GM23338 (cell line): ENCODE measurements at regions not wholly inside any gene's neighbourhood (a gene's known extent, or its start where the extent isn't known, plus 50 kb on each side); places are given as distances from the start of the nearest gene placed in this dataset.
A peak's percentile ranks its signal among the peaks of the same experiment; 100 is the strongest.

Experiments
- ATAC-seq: fragments of 200-7000 bp; cut with Tn5 transposase; 3 replicates; pipeline ENCODE4 v1.9.1; 2020
- DNase-seq: peaks from one replicate; pipeline ENCODE4 v3.0.0-alpha.2; 2015; ENCODE audit warnings: low spot score
- H2AFZ ChIP-seq: fragments of 200-600 bp; sonication (generic); 2 replicates; pipeline ENCODE4 v1.8.0; 2016; ENCODE audit warnings: antibody characterized with exemption, mild to moderate bottlenecking, moderate library complexity
- H3F3A ChIP-seq: fragments of 200-600 bp; sonication (generic); replicated peaks from 2 replicates; pipeline ENCODE4 v1.8.0; 2017; ENCODE audit warnings: antibody characterized with exemption, mixed run types, low read depth
- H3K27ac ChIP-seq: fragments of 200-600 bp; sonication (generic); 2 replicates; pipeline ENCODE4 v1.6.1; 2016; ENCODE audit warnings: low read depth
- H3K27me3 ChIP-seq: fragments of 200-600 bp; sonication (generic); 2 replicates; pipeline ENCODE4 v1.8.0; 2016; ENCODE audit warnings: mild to moderate bottlenecking, mixed run types, moderate library complexity; ENCODE audit not compliant: insufficient read depth
- H3K36me3 ChIP-seq: fragments of 200-600 bp; sonication (generic); 2 replicates; pipeline ENCODE4 v1.8.0; 2016; ENCODE audit warnings: mild to moderate bottlenecking; ENCODE audit not compliant: insufficient read depth
- H3K4me1 ChIP-seq: fragments of 200-600 bp; sonication (generic); 2 replicates; pipeline ENCODE4 v1.8.0; 2016; ENCODE audit warnings: mild to moderate bottlenecking, moderate library complexity; ENCODE audit not compliant: insufficient read depth
- H3K4me2 ChIP-seq: fragments of 200-600 bp; sonication (generic); 2 replicates; pipeline ENCODE4 v1.7.1; 2017; ENCODE audit warnings: mixed run types
- H3K4me3 ChIP-seq: fragments of 200-600 bp; sonication (generic); 2 replicates; pipeline ENCODE4 v1.6.1; 2016; ENCODE audit warnings: mixed run types
- H3K79me2 ChIP-seq: fragments of 200-600 bp; sonication (generic); replicated peaks from 2 replicates; pipeline ENCODE4 v1.8.0; 2017; ENCODE audit warnings: mild to moderate bottlenecking; ENCODE audit not compliant: insufficient read depth
- H3K9me2 ChIP-seq: fragments of 200-600 bp; sonication (generic); 2 replicates; pipeline ENCODE4 v1.8.0; 2017; ENCODE audit not compliant: insufficient read depth
- H4K20me1 ChIP-seq: fragments of 200-600 bp; sonication (generic); replicated peaks from 2 replicates; pipeline ENCODE4 v1.8.0; 2017; ENCODE audit warnings: mild to moderate bottlenecking; ENCODE audit not compliant: insufficient read depth
- H3K27ac Mint-ChIP-seq: 2 replicates; pipeline ENCODE4 v1.8.0; 2020; ENCODE audit warnings: inconsistent platforms, mild to moderate bottlenecking, moderate library complexity, mixed read lengths
- H3K27me3 Mint-ChIP-seq: 3 replicates; pipeline ENCODE4 v1.8.0; 2022; ENCODE audit warnings: low read depth, mild to moderate bottlenecking, moderate library complexity, mixed read lengths, inconsistent platforms; ENCODE audit not compliant: insufficient read depth, poor library complexity
- H3K36me3 Mint-ChIP-seq: 3 replicates; pipeline ENCODE4 v1.8.0; 2021; ENCODE audit warnings: low read depth, mild to moderate bottlenecking, inconsistent platforms, moderate library complexity, mixed read lengths
- H3K4me1 Mint-ChIP-seq: 3 replicates; pipeline ENCODE4 v1.8.0; 2020; ENCODE audit warnings: mild to moderate bottlenecking, inconsistent platforms, mixed read lengths
- H3K4me3 Mint-ChIP-seq: 3 replicates; pipeline ENCODE4 v1.8.0; 2021; ENCODE audit warnings: moderate library complexity, mild to moderate bottlenecking, inconsistent platforms, mixed read lengths
- H3K9me3 Mint-ChIP-seq: 3 replicates; pipeline ENCODE4 v1.8.0; 2020; ENCODE audit warnings: moderate library complexity, mild to moderate bottlenecking, inconsistent platforms, mixed read lengths
- CREB1 ChIP-seq: fragments of 250-450 bp; sonication (Bioruptor Pico); IDR thresholded peaks from 2 replicates; pipeline ENCODE4 v1.5.0; 2020; ENCODE audit warnings: low read depth, mild to moderate bottlenecking, moderate library complexity
- ETS1 ChIP-seq: IDR thresholded peaks from 2 replicates; pipeline ENCODE4 v1.6.1; 2016; ENCODE audit warnings: antibody characterized with exemption
- EZH2 ChIP-seq: fragments of 200-600 bp; sonication (generic); IDR thresholded peaks from one replicate; pipeline ENCODE4 v1.8.0; 2017; ENCODE audit warnings: antibody characterized with exemption, mild to moderate bottlenecking, low read depth; ENCODE audit not compliant: unreplicated experiment
- EZH2phosphoT487 ChIP-seq: fragments of 200-600 bp; sonication (generic); IDR thresholded peaks from one replicate; pipeline ENCODE4 v1.8.1; 2018; ENCODE audit warnings: antibody characterized with exemption; ENCODE audit not compliant: unreplicated experiment
- JUNB ChIP-seq: IDR thresholded peaks from one replicate; pipeline ENCODE4 v1.6.1; 2016; ENCODE audit warnings: antibody characterized with exemption; ENCODE audit not compliant: unreplicated experiment
- NANOG ChIP-seq: IDR thresholded peaks from 2 replicates; pipeline ENCODE4 v1.6.1; 2016; ENCODE audit warnings: antibody characterized with exemption, borderline replicate concordance
- POLR2AphosphoS5 ChIP-seq: IDR thresholded peaks from 2 replicates; pipeline ENCODE4 v1.6.1; 2016; ENCODE audit warnings: antibody characterized with exemption, low read depth
- STAT1 ChIP-seq: IDR thresholded peaks from one replicate; pipeline ENCODE4 v1.6.1; 2016; ENCODE audit warnings: antibody characterized with exemption; ENCODE audit not compliant: unreplicated experiment
- ZNF114 ChIP-seq: fragments of 250-450 bp; sonication (Bioruptor Pico); IDR thresholded peaks from 2 replicates; pipeline ENCODE4 v1.5.0; 2020; ENCODE audit warnings: mild to moderate bottlenecking, moderate library complexity
- ZNF331 ChIP-seq: fragments of 250-450 bp; sonication (Bioruptor Pico); IDR thresholded peaks from 2 replicates; pipeline ENCODE4 v1.5.0; 2020; ENCODE audit warnings: low read depth, mild to moderate bottlenecking, moderate library complexity
- TF ChIP-seq, protein P1 (sequence below), 2 experiments: fragments of 200-600 bp in 1 of 2; sonication (generic) in 1 of 2; conservative IDR thresholded peaks; 2 replicates each; pipeline versions ENCODE4 v1.5.1 to v1.6.1; 2016 to 2017; ENCODE audit warnings: antibody characterized with exemption in 2 of 2, low read depth in 2 of 2, mild to moderate bottlenecking in 2 of 2, moderate library complexity in 1 of 2
- TF ChIP-seq, protein P2 (sequence below): IDR thresholded peaks from one replicate; pipeline ENCODE4 v1.6.1; 2018; ENCODE audit warnings: antibody characterized with exemption; ENCODE audit not compliant: unreplicated experiment
- TF ChIP-seq, protein P3 (sequence below): fragments of 250-450 bp; sonication (Bioruptor Pico); IDR thresholded peaks from 2 replicates; pipeline ENCODE4 v1.5.0; 2020; ENCODE audit warnings: mild to moderate bottlenecking, moderate library complexity

DNA sequence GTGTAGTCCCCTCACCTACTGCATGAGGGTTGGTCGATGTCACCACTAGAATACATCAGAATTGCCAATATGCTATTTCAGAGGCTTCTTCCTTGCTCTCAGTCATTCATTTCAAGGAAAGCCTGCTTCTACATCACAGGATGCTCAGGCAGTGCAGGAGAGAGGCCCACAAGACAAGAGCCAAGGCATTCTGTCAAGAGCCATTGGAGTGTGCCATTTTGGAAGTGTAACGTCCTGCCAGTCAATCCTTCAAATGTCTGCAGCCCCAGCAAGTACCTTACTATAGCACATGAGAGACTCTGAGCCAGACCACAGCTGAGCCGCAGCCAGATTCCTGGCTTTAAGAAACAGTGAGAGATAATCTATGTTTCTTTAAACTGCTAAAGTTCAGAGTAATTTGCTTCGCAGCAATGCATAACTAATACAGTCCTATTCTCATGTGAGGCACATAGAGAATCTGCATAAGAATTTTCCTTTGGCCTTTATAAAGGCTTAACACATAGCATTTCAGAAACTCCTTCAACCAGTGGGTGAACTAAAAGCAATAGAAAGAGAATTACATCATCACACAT is 166.5 kb upstream of the GNAI1 start:
- Histone ChIP-seq H3F3A (no peaks in the 10 kb centered on the region), H3K9me2 (peaks cover 4% of the 10 kb centered on the region; the same call in 1 of the 2 replicates), H4K20me1 (no peaks in the 10 kb centered on the region), H3K79me2 (no peaks in the 10 kb centered on the region), H3K4me2 (no peak overlapping the region), H3K4me1 (peaks cover 6% of the 10 kb centered on the region; the same call in 1 of the 2 replicates), H3K4me3 (no peak overlapping the region), H3K27ac (peak overlapping the region; percentile 35; the same call in 1 of the 2 replicates), H3K27me3 (no peaks in the 10 kb centered on the region), H2AFZ (no peak overlapping the region), H3K36me3 (no peaks in the 10 kb centered on the region)
- no peak overlapping the region for H3K4me3 Mint-ChIP-seq
- H3K27ac Mint-ChIP-seq: peak overlapping the region; percentile 74; the same call in 1 of the 2 replicates
- no peaks in the 10 kb centered on the region for H3K36me3 Mint-ChIP-seq
- H3K4me1 Mint-ChIP-seq: peaks cover 10% of the 10 kb centered on the region; the same call in 2 of the 3 replicates
- H3K27me3 Mint-ChIP-seq: no peaks in the 10 kb centered on the region
- TF ChIP-seq ZNF331 (CRISPR knock-in tag) (no peak), JUNB (no peak), POLR2AphosphoS5 (no peak), NANOG (no peak), STAT1 (no peak), EZH2phosphoT487 (no peak), ETS1 (no peak), CREB1 (CRISPR knock-in tag) (no peak), EZH2 (no peak), ZNF114 (CRISPR knock-in tag) (no peak)
- TF ChIP-seq, protein P1, sequence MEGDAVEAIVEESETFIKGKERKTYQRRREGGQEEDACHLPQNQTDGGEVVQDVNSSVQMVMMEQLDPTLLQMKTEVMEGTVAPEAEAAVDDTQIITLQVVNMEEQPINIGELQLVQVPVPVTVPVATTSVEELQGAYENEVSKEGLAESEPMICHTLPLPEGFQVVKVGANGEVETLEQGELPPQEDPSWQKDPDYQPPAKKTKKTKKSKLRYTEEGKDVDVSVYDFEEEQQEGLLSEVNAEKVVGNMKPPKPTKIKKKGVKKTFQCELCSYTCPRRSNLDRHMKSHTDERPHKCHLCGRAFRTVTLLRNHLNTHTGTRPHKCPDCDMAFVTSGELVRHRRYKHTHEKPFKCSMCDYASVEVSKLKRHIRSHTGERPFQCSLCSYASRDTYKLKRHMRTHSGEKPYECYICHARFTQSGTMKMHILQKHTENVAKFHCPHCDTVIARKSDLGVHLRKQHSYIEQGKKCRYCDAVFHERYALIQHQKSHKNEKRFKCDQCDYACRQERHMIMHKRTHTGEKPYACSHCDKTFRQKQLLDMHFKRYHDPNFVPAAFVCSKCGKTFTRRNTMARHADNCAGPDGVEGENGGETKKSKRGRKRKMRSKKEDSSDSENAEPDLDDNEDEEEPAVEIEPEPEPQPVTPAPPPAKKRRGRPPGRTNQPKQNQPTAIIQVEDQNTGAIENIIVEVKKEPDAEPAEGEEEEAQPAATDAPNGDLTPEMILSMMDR (conservative IDR thresholded peaks at IDR 0.05; ENCODE audit: low read depth in 2 of 2): no peak
- TF ChIP-seq, protein P2, sequence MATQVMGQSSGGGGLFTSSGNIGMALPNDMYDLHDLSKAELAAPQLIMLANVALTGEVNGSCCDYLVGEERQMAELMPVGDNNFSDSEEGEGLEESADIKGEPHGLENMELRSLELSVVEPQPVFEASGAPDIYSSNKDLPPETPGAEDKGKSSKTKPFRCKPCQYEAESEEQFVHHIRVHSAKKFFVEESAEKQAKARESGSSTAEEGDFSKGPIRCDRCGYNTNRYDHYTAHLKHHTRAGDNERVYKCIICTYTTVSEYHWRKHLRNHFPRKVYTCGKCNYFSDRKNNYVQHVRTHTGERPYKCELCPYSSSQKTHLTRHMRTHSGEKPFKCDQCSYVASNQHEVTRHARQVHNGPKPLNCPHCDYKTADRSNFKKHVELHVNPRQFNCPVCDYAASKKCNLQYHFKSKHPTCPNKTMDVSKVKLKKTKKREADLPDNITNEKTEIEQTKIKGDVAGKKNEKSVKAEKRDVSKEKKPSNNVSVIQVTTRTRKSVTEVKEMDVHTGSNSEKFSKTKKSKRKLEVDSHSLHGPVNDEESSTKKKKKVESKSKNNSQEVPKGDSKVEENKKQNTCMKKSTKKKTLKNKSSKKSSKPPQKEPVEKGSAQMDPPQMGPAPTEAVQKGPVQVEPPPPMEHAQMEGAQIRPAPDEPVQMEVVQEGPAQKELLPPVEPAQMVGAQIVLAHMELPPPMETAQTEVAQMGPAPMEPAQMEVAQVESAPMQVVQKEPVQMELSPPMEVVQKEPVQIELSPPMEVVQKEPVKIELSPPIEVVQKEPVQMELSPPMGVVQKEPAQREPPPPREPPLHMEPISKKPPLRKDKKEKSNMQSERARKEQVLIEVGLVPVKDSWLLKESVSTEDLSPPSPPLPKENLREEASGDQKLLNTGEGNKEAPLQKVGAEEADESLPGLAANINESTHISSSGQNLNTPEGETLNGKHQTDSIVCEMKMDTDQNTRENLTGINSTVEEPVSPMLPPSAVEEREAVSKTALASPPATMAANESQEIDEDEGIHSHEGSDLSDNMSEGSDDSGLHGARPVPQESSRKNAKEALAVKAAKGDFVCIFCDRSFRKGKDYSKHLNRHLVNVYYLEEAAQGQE: no peak
- TF ChIP-seq, protein P3, sequence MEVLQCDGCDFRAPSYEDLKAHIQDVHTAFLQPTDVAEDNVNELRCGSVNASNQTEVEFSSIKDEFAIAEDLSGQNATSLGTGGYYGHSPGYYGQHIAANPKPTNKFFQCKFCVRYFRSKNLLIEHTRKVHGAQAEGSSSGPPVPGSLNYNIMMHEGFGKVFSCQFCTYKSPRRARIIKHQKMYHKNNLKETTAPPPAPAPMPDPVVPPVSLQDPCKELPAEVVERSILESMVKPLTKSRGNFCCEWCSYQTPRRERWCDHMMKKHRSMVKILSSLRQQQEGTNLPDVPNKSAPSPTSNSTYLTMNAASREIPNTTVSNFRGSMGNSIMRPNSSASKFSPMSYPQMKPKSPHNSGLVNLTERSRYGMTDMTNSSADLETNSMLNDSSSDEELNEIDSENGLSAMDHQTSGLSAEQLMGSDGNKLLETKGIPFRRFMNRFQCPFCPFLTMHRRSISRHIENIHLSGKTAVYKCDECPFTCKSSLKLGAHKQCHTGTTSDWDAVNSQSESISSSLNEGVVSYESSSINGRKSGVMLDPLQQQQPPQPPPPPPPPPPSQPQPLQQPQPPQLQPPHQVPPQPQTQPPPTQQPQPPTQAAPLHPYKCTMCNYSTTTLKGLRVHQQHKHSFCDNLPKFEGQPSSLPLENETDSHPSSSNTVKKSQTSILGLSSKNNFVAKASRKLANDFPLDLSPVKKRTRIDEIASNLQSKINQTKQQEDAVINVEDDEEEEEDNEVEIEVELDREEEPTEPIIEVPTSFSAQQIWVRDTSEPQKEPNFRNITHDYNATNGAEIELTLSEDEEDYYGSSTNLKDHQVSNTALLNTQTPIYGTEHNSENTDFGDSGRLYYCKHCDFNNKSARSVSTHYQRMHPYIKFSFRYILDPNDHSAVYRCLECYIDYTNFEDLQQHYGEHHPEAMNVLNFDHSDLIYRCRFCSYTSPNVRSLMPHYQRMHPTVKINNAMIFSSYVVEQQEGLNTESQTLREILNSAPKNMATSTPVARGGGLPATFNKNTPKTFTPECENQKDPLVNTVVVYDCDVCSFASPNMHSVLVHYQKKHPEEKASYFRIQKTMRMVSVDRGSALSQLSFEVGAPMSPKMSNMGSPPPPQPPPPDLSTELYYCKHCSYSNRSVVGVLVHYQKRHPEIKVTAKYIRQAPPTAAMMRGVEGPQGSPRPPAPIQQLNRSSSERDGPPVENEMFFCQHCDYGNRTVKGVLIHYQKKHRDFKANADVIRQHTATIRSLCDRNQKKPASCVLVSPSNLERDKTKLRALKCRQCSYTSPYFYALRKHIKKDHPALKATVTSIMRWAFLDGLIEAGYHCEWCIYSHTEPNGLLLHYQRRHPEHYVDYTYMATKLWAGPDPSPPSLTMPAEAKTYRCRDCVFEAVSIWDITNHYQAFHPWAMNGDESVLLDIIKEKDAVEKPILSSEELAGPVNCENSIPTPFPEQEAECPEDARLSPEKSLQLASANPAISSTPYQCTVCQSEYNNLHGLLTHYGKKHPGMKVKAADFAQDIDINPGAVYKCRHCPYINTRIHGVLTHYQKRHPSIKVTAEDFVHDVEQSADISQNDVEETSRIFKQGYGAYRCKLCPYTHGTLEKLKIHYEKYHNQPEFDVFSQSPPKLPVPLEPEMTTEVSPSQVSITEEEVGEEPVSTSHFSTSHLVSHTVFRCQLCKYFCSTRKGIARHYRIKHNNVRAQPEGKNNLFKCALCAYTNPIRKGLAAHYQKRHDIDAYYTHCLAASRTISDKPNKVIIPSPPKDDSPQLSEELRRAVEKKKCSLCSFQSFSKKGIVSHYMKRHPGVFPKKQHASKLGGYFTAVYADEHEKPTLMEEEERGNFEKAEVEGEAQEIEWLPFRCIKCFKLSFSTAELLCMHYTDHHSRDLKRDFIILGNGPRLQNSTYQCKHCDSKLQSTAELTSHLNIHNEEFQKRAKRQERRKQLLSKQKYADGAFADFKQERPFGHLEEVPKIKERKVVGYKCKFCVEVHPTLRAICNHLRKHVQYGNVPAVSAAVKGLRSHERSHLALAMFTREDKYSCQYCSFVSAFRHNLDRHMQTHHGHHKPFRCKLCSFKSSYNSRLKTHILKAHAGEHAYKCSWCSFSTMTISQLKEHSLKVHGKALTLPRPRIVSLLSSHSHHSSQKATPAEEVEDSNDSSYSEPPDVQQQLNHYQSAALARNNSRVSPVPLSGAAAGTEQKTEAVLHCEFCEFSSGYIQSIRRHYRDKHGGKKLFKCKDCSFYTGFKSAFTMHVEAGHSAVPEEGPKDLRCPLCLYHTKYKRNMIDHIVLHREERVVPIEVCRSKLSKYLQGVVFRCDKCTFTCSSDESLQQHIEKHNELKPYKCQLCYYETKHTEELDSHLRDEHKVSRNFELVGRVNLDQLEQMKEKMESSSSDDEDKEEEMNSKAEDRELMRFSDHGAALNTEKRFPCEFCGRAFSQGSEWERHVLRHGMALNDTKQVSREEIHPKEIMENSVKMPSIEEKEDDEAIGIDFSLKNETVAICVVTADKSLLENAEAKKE (CRISPR knock-in tag): no peak
- no peaks in the 10 kb centered on the region for H3K9me3 Mint-ChIP-seq
- peak; percentile 80 for ATAC-seq
- DNase-seq: peak; percentile 47
